Stimulated activated CD8-positive, alpha-beta memory T cell treated with anti-CD3 and anti-CD28 coated beads, Interleukin-4, amount 100 ng/mL, for 1 hour (primary cell): ENCODE measurements at regions not wholly inside any gene's neighbourhood (a gene's known extent, or its start where the extent isn't known, plus 50 kb on each side); places are given as distances from the start of the nearest gene placed in this dataset.
"Not testable (repeated sequence)": the region's sequence is repeated elsewhere in the genome, so short reads cannot be mapped to it uniquely, and the experiment has no call there.

ENCODE experiments used
- DNase-seq, 2 donors: peaks; one replicate each; pipeline ENCODE4 v3.0.0-alpha.2; 2020; ENCODE audit warnings: low read depth in 2 of 2, low spot score in 1 of 2

DNA sequence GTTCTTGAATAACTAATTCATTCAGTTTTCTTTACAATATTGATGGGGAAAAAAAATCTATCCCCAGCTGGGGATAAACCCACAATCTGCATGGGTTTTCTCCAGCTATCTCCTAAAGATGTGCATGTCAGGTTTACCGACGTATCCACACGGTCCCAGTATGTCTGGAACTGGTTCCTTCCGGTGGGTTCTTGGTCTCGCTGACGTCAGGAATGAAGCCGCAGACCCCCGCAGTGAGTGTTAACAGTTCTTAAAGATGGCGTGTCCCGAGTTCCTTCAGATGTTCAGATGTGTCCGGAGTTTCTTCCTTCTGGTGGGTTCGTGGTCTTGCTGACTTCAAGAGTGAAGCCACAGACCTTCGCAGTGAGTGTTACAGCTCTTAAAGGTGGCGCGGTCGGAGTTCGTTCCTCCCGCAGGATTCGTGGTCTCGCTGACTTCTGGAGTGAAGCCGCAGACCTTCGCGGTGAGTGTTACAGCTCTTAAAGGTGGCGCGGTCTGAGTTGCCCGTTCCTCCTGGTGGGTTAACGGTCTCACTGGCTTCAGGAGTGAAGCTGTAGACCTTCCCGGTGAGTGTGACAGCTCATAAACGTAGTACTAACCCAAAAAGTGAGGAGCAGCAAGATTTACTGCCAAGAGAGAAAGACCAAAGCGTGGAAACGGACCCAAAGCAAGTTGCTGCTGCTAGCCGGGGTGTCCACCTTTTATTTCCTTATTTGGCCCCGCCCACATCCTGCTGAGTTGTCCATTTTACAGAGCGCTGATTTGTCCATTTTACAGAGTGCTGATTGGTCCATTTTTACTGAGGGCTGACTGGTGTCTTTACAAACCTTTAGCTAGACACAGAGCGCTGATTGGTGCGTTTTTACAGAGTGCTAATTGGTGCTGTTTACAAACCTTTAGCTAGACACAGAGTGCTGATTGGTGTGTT, 195.1 kb upstream of the NR2F2 start:
- DNase-seq: no peak

DNA sequence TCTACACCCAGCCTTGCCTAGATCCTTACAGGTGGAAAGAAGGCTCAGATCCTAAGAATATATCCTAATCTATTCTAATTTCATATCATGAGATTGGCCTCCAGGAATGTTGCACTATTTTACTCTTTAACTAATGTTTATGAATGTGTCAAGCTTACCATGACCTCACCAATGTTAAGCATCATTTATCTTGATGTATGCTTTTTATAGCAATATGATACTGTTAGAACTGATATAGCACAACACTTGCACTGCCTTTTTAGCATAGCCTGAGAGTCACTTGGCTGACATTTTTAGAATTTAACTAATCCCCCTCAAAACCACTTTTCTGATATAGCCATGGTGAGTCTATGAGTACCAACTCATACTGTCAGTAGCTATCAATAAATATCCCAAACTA, 191.5 kb upstream of the NR2F2 start:
- DNase-seq: no peak

DNA sequence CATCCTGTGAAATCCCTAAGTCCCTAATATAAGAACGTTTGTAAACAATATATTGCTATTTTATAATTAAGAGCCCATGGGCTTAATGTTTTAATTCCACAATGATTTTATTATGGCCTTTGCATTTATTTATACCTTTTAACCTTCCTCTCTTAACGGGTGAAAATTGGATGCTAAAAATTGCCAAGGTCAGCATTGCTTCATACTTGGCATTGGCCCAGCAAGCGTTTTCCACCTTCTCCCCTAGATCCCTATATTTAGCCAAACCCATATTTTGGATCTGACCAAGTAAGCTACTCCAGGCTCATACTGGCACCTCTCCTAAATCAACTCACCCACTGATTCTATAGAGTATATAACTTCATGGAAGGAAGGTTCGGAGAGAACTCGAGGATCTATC, 188.0 kb upstream of the NR2F2 start:
- DNase-seq: no peak

DNA sequence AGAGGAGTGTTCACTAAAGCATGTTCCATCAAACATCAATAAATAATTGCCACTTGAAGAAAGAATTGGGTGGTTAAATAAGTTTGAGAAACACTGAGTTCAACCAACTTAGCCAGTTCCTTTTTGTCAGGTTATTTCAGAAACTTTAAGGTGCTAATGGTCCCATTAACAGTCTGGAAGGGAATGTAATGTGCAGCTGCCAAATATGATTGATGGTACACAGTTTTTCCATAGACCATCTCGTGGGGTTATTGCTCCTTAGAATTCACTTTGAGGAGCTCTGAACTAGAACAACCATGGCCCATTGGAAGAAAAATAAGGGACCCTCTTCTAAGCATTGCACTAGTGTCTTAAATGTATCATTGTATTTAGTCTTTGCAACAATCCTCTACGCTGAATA, 185.8 kb upstream of the NR2F2 start:
- no peak for DNase-seq

DNA sequence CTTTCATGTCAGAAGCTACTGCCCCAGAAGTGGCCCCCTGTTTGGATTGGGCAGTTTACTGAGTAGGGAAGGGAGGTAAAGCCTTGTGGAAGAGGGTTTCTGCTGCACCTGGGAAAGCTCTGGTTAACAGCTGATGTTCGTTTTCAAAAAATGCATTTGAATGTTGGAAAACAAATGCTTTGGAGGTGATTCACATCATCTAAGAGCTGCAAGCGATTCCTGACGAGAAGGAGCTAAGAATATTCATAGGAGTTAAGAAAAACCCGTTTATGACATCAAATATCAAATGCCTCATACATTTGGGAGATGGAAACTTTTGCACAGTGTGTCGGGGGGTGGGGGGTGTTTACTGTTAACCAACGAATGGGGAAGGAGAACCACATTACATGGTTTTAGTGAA, 183.8 kb upstream of the NR2F2 start:
- DNase-seq: no peak

DNA sequence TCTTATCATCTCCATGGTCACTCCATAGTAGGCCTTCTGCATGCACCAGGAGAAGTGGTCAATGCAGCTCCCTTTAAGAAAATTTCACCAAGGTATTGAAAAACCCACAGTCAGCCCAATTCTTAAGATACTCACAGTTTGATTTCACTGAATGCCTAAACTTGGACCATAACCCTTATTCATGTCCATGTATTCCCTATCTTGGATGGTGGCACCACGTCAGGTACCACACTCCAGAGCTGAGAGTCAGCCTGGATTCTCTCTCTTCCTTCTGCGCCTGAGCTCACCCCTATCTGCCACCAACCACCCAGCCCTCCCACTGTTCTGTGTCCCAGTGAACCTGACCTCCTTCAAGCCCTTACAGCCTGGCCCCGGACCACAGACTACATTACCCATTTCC, 183.2 kb upstream of the NR2F2 start:
- DNase-seq: no peak

DNA sequence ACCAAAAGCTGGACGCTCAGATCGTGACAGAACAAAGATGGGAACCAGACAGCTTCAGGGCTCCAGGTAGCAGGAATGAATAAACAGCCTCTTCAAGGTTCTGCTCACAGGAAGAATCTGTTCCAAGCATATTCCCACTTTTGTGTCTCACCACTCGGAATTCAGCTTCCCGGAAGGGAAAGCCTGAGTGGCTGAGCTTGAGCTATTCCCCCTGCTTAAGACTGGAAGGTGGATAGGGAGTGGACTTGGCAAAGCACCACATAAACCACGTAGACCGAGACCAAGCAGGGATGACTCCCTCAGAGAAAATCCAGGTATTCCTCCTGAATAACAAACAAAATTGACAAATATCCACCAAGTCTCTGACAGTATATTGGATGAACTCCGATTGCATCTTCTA, 180.2 kb upstream of the NR2F2 start:
- DNase-seq: no peak

DNA sequence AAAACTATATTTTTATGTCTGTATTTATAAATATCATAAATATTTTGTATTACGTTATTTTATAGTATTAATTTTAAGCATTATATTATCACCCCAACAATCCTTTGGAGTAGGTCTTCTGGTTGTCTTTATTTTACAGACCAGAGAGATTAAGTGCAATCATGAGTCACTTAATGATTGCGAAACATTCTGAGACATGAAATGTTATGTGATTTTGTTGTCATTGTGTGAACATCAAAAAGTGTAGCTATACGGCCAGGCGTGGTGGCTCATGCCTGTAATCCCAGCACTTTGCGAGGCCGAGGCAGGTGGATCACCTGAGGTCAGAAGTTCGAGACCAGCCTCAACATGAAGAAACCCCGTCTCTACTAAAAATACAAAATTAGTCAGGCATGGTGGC, 178.8 kb upstream of the NR2F2 start:
- not testable (repeated sequence) for DNase-seq

DNA sequence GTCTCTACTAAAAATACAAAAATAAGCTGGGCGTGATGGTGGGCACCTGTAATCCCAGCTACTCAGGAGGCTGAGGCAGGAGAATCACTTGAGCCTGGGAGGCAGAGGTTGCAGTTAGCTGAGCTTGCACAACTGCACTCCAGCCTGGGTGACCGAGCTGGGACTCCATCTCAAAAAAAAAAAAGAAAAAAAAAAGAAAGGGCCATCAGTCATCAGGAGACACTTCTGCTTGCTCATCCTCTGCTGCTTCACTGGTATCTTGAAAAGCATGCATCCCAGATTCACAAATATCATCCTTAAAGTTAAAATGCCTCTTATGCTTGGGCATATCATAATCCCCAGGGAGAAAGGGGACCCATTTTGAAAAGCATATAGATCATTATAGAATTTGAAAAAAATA, 176.6 kb upstream of the NR2F2 start:
- no peak for DNase-seq

DNA sequence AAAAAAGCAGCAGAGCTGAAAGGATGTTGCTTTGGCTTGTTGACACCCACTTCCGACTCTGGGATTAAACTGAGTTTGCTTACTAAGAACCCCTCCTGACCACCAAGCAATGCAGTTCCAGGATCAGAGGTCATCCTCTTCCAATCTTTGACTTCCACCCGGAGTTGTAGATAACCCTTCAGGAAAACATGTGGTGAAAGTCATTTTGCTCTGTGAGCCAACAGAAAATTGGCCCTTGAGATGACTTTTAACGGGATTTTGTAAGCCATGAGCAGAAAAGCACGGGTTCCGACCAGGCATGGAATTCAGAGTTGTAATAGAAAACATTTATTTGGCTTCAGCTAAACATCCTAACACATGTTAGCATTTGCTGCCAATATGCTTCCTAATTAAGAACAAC, 171.6 kb upstream of the NR2F2 start:
- DNase-seq: no peak

DNA sequence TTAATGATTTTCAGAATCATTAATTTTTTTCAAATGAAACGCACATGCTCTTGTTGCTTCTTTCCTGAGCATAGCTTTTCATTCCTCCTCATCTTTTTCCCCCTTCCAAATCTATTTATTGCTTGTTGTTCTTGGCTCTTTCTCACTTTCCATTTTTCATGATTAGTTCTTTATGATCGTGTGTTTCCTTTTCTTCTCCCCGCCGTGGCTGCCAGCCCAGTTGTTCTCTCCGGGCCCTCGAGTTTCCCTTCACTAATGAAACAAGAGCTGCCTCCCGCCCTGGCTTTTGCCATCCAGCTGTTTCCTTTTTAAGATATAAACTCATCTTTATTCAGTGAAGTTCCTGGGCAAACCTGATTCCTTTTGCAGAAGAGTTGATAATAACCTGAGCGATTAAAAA, 170.2 kb upstream of the NR2F2 start:
- no peak for DNase-seq

DNA sequence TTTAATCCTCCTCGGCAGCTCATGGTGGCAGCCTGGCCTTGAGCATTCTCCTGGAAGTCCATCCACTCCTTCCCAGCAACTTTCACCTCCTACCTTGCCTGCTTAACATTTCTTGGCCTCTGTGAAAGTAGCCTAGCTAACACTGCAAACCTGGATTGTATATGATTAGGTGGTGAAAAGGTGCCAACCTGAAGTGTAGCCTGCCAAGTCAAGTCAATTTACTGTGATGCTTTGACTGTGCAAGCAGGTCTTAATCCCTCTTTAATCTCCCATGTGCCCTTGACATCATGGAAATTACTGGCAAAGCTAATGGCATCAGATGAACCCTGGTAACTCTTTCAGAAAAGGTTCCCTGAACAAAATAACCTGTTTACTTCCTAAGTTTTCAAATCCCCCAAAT, 169.7 kb upstream of the NR2F2 start:
- DNase-seq: no peak

DNA sequence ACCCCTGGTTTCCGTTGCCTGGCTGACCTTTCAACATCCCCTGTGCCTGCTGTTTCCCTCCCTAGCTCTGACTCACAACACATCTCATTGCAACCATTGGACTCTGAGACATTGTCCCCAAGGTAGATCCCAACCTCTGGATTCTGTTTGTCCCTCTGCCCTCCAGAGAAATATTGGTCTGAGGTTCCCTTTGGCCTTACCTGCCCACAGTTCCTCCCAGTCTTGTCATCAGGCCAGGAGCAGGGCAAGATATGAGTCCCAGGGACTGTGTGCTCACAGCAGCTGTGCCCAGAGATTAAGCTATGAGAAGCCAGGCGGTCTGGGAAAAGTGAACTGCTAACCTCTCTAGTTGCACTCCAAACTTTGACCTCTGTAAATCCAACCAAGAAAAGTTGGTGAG, 168.2 kb upstream of the NR2F2 start:
- DNase-seq: no peak

DNA sequence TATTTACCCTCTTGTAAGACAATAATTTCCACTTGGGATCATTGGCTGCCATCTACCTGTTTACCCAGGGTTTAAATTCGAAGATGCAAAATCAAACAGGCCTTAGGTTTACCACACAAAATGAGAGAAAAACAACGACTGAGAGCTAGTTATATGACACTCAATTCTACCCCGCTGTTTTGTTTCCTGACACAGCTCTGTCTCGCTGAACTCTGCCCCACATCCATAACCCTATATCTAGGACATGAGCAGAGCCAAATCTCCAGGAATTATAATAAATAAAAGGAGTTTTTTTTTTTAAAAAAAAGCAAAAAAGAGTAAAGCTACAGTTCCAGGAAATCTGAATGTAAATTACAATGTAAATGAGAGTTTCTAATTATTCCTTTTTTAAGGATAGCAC, 165.4 kb upstream of the NR2F2 start:
- DNase-seq: no peak

DNA sequence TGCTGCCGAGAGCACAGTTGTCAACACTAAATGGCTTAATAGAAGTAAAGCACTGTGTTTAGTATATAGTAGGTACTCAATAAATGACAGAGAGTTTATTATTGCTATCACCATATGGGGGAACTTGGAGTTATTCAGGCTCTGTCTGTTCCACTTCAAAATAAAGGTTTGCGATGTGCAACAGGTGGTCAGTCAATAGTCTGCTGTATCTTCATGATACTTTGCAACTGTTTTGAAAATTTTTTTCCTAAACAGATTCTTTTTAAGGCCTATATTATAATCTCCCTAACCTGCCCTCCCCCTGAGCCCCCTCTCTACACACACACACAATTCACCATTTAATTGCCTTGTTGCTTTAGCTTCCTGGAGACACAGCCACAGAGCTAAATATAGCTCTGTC, 164.7 kb upstream of the NR2F2 start:
- no peak for DNase-seq

DNA sequence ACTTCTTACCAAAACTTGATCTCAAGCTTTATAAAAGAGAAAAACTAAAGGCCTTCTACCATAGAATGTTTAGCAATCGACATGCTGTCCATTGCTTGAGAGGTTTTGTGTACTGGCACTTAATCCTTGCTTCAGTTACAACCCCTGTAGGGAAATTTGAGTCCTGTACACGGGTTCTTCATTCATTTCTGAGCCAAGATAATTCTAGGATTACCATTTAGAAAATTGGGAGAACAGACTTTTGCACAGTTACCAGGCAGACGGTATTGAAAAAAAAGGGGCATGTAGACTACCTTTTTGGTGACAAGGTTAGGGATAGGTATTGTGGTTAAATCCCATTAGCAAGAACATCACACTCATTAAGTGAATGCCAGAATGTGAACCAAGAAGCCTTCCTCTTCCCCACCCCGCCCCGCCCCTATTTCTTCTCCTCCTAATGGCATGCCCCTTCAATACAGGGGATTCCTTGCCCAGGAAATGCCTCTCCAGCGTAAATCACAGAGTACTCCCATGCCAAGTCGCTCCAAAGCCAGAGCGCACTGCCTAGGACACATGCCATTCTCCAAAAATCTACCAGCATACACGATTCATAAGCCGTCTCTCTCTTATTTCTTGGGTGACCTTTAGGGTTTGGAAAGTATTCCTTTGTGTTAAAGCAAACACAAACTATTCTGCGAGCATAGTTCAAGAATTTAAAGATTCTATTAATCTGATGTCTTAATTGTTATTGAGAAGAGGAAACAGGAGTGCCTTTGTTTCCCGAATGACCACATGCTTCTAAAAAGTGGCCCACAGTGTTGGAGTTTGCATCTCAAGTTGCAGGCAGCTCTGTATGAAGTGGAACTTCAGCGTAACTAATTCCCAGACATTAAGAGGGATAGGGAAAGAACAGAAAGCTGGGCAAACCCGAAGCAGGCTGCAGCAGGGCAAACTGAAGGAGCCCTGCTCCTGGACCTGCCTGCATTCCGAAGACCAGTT, 164.0 kb upstream of the NR2F2 start:
- no peak for DNase-seq

DNA sequence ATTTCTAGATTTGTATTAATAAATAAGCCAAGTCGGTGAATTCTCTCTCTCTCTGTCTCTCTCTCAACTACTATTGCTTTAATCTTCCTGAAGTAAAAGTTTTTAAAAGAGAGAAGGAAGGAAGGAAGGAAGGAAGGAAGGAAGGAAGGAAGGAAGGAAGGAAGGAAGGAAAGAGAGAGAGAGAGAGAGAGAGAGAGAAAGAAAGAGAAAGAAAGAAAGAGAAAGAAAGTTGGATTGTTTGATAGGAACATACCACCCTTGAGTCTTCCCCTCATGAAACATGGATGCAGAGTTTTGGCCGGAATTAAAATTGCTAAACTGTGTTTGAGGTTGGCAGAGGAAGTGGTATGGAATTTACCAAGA, 159.9 kb upstream of the NR2F2 start:
- DNase-seq: not testable (repeated sequence)

DNA sequence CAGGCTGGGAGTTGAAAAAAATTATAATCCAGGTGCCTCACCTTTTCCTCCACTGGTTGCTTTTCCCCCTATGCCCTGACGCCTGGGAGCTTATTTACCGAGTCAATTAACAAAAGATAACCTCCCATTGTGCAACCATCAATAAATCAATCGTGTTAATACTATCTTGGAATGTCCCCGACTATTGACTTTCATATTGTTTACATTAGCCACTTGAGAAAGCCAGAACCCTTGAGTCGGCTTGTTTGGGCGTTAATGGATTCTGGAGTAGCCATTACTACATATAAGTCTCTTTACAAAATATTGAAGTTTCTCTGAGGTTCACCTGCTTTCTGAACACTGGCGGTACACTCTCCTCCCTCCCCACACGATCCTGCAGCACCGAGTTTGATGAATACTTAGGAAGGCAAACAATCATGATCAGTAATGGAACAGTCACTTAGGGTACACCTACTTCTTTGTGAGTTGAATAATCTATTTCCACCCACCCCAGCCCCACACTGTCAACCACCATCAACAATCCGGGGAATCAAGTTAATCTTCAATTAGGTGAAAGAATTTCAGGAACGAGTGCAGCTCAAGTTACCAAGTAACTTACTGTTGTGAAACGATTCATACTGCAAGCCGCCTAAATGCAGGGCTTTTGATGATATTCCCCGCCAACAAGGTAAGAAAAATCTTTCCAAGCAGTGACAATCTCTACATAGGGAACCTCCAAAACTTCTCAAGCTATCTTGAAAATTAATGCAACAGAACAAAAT, 159.3 kb upstream of the NR2F2 start:
- DNase-seq: no peak

DNA sequence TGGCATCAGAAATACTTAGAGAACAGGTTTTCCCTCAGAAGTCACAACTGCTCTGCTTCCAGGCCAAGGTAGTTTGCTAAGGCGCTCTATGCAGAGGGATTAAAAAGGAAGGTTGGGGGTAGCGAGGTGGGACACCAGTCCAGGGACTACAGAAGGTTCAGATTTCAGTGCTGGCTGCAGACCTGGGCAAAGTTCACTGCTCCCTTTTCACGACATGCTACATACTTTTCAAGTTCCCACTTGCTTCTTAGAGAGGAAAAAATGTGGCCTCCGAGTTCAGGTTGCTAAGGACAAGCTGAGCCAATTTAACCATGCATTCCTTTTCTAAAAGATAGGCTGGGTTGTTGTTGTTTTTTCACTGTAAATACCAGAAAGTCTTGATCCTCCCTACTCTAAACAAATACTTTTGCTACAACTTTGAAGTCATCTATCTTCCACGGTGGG, 158.6 kb upstream of the NR2F2 start:
- DNase-seq: no peak

DNA sequence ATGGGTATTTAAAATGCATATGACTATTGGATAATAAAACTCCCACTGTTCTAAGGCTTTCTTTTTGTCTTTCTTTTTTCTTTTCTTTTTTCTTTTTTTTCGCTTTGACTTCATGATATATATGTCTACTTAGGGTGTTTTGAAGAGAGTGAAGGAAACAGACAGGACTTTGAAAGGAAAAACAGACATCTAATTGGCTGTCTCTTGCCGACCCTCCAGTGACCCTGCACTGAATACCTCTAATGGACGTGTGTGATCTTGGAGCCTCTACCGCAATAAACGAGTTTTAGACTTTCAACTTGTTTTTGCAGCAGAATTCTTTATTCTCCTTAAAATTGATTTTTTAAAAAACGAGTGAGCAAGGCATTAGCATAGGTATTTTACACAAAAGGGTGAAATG, 158.1 kb upstream of the NR2F2 start:
- DNase-seq: no peak

DNA sequence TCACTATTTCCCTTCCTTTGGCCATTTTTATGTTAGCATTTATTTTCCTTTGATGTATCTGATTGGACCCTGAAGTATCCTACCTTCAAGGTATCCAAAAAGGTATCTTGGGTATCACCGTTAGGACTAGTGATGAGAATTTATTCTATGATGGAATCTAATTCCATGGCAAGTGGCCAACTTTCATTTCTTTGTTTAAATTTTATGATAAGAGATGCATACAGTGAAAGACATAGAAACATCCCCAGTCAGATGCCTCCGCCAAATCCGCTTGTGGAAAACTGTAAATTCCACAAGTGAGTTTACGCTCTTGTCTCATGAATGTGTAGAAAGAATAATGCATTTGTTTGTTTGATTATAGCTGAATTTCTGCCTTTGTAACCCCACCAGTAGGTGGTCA, 153.7 kb upstream of the NR2F2 start:
- no peak for DNase-seq
